ENCODE measurements at regions not wholly inside any gene's neighbourhood (a gene's known extent, or its start where the extent isn't known, plus 50 kb on each side); places are given as distances from the start of the nearest gene placed in this dataset.

- DNase-seq, result no peak
These were observed 547.8 kb downstream of the CCDC171 start for GRCh38 chr9:16100537-16101091.

- no peak for DNase-seq
These were observed 549.3 kb downstream of the CCDC171 start for GRCh38 chr9:16102154-16102553.

GRCh38 chr9:16103620-16104397, 551.0 kb downstream of the CCDC171 start:
- DNase-seq, result no peak

GRCh38 chr9:16105168-16106020, 552.6 kb downstream of the CCDC171 start:
- DNase-seq, result no peak

- no peak for DNase-seq
These were observed 553.3 kb downstream of the CCDC171 start for GRCh38 chr9:16106021-16106571.

GRCh38 chr9:16112116-16112515, 559.3 kb downstream of the CCDC171 start:
- DNase-seq, result no peak

GRCh38 chr9:16115994-16116393, 563.2 kb downstream of the CCDC171 start:
- no peak for DNase-seq

- DNase-seq, result no peak
These were observed 565.2 kb downstream of the CCDC171 start for GRCh38 chr9:16118043-16118442.

- DNase-seq, result no peak
These were observed 566.7 kb downstream of the CCDC171 start for GRCh38 chr9:16119261-16120230.

GRCh38 chr9:16120231-16120641, 567.4 kb downstream of the CCDC171 start:
- no peak for DNase-seq

GRCh38 chr9:16120727-16121126, 567.9 kb downstream of the CCDC171 start:
- no peak for DNase-seq

GRCh38 chr9:16121168-16121567, 568.3 kb downstream of the CCDC171 start:
- DNase-seq, result no peak

GRCh38 chr9:16121601-16122286, 568.9 kb downstream of the CCDC171 start:
- no peak for DNase-seq

- DNase-seq, result no peak
These were observed 572.8 kb downstream of the CCDC171 start for GRCh38 chr9:16125629-16126028.

- no peak for DNase-seq
These were observed 573.2 kb downstream of the CCDC171 start for GRCh38 chr9:16126042-16126441.

GRCh38 chr9:16128003-16128402, 575.2 kb downstream of the CCDC171 start:
- DNase-seq, result no peak

- no peak for DNase-seq
These were observed 578.4 kb downstream of the CCDC171 start for GRCh38 chr9:16131264-16131663.

GRCh38 chr9:16132513-16132912, 579.7 kb downstream of the CCDC171 start:
- no peak for DNase-seq

- DNase-seq, result no peak
These were observed 580.2 kb downstream of the CCDC171 start for GRCh38 chr9:16133032-16133431.

- DNase-seq, result no peak
These were observed 580.8 kb downstream of the CCDC171 start for GRCh38 chr9:16133556-16134227.

GRCh38 chr9:16134351-16134750, 581.5 kb downstream of the CCDC171 start:
- DNase-seq, result no peak
